ENCODE measurements at regions not wholly inside any gene's neighbourhood (a gene's known extent, or its start where the extent isn't known, plus 50 kb on each side); places are given as distances from the start of the nearest gene placed in this dataset.

DNA sequence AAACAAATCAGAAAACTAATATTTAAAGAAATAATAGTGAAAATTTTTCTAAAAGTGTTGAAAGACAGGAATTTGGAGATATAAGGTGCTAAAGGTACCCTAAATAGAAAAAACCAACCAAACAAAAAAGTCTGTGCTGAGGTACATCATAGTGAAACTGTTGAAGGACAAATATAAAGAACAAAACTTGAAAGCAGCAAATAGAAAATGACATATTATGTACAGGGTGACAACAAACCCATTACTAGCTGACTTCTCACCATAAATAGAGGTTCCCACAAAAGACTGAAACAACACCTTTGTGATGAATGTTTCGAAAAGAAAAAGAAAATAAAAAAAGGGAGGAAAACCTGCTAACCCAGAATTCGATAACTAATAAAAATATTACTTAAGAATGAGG, 502.5 kb upstream of the NECTIN3 start:
- no peak for TF ChIP-seq POLR2AphosphoS5 (IDR thresholded peaks at IDR 0.05)
- TF ChIP-seq POLR2A (IDR thresholded peaks at IDR 0.05): no peak
- TF ChIP-seq, protein P1, sequence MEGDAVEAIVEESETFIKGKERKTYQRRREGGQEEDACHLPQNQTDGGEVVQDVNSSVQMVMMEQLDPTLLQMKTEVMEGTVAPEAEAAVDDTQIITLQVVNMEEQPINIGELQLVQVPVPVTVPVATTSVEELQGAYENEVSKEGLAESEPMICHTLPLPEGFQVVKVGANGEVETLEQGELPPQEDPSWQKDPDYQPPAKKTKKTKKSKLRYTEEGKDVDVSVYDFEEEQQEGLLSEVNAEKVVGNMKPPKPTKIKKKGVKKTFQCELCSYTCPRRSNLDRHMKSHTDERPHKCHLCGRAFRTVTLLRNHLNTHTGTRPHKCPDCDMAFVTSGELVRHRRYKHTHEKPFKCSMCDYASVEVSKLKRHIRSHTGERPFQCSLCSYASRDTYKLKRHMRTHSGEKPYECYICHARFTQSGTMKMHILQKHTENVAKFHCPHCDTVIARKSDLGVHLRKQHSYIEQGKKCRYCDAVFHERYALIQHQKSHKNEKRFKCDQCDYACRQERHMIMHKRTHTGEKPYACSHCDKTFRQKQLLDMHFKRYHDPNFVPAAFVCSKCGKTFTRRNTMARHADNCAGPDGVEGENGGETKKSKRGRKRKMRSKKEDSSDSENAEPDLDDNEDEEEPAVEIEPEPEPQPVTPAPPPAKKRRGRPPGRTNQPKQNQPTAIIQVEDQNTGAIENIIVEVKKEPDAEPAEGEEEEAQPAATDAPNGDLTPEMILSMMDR (IDR thresholded peaks at IDR 0.05): no peak
- Histone ChIP-seq H3K4me1 (replicated peaks) (no peaks in the 10 kb centered on the region), H3K4me3 (no peak overlapping the region), H3K27ac (no peak overlapping the region), H3K9me3 (no peaks in the 10 kb centered on the region), H3K36me3 (no peaks in the 10 kb centered on the region), H3K27me3 (replicated peaks; ENCODE audit: insufficient read depth) (no peaks in the 10 kb centered on the region)
- intact Hi-C loops (cut with DNase I): no loop called here
- no peak for DNase-seq (ENCODE audit: low spot score)
- 90% methylated on average over 2 of the region's 2 CpGs for WGBS

DNA sequence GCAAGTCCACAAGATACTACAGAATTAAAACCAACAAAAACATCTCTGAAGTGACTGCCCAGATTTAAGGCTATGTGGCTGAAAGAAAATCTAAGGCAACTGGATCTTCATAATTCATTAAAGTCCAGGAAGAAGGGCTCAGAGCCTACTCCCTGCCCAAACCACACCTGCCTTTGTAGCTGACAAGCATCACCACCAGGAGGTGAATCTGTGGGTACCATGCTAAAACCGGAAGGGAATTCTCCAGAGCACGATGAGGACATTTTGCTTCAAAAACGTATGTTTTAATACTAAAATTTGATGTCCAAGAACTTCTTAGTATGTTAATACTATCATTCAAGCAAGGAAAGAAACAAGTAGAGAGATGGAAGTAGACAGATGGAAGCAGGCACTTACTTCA, 495.9 kb upstream of the NECTIN3 start:
- intact Hi-C loops (cut with DNase I): no loop called here

DNA sequence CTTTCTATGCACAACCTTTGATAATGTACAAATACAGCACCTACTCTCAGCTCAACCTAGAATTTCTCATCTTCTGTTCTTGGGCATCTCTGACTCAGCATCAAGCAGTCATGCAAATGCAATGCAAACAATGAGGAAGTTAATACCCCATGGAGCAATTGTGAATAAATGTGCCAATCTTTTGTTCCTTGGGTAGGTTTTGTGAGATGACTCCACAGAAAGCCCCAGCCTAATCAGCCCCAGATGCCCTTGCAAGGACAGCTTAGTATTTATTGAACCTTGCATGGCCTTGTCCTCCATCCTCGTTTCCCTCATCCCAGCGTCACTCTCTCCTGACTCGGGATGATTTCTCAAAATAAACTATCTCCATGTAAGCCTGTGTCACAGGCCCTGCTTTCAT, 494.7 kb upstream of the NECTIN3 start:
- TF ChIP-seq, protein P1 (IDR thresholded peaks at IDR 0.05): no peak
- TF ChIP-seq POLR2AphosphoS5 (IDR thresholded peaks at IDR 0.05): no peak
- TF ChIP-seq POLR2A (IDR thresholded peaks at IDR 0.05): no peak
- intact Hi-C loops (cut with DNase I): no loop called here
- no peaks in the 10 kb centered on the region for H3K36me3 ChIP-seq
- H3K9me3 ChIP-seq: no peaks in the 10 kb centered on the region
- no peaks in the 10 kb centered on the region for H3K27me3 ChIP-seq (replicated peaks; ENCODE audit: insufficient read depth)
- H3K4me3 ChIP-seq: no peak overlapping the region
- WGBS: 61% methylated on average over 3 of the region's 3 CpGs
- no peak for DNase-seq (ENCODE audit: low spot score)
- no peak overlapping the region for H3K27ac ChIP-seq
- H3K4me1 ChIP-seq (replicated peaks): no peaks in the 10 kb centered on the region

More for the DNA sequence above, 495.9 kb upstream of the NECTIN3 start:
- Histone ChIP-seq H3K4me3 (no peak overlapping the region), H3K27me3 (replicated peaks; ENCODE audit: insufficient read depth) (no peaks in the 10 kb centered on the region), H3K36me3 (no peaks in the 10 kb centered on the region), H3K9me3 (no peaks in the 10 kb centered on the region), H3K27ac (no peak overlapping the region), H3K4me1 (replicated peaks) (no peaks in the 10 kb centered on the region)
- no peak for DNase-seq (ENCODE audit: low spot score)
- WGBS: 87% methylated on average over 3 of the region's 3 CpGs
- TF ChIP-seq POLR2A (IDR thresholded peaks at IDR 0.05) (no peak), POLR2AphosphoS5 (IDR thresholded peaks at IDR 0.05) (no peak)
- TF ChIP-seq, protein P1 (IDR thresholded peaks at IDR 0.05): no peak

DNA sequence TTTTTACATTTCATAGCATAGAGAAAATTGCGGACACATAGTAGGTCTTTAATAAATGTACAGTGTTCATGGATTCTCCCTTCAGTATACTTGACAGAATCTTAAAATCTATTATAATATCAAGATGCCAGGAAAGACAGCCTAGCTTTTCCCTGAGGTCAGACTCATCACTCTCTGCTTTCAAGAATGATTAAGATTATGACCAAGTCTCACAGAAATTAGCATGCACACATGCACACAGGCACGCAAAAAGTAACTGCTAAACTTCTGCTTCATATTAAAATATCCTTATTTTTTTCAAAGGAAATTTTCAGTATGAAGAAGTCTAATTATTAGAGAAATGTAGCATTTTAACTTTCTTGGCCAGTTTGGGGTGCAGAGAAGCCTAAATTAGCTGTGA, 493.8 kb upstream of the NECTIN3 start:
- no peaks in the 10 kb centered on the region for H3K9me3 ChIP-seq
- H3K4me1 ChIP-seq (replicated peaks): no peaks in the 10 kb centered on the region
- TF ChIP-seq POLR2A (IDR thresholded peaks at IDR 0.05) (no peak), POLR2AphosphoS5 (IDR thresholded peaks at IDR 0.05) (no peak)
- TF ChIP-seq, protein P1 (IDR thresholded peaks at IDR 0.05): no peak
- 93% methylated on average over 2 of the region's 2 CpGs for WGBS
- H3K36me3 ChIP-seq: no peaks in the 10 kb centered on the region
- H3K27me3 ChIP-seq (replicated peaks; ENCODE audit: insufficient read depth): no peaks in the 10 kb centered on the region
- no peak for DNase-seq (ENCODE audit: low spot score)
- no peak overlapping the region for H3K4me3 ChIP-seq
- no peak overlapping the region for H3K27ac ChIP-seq
- intact Hi-C loops (cut with DNase I): no loop called here

DNA sequence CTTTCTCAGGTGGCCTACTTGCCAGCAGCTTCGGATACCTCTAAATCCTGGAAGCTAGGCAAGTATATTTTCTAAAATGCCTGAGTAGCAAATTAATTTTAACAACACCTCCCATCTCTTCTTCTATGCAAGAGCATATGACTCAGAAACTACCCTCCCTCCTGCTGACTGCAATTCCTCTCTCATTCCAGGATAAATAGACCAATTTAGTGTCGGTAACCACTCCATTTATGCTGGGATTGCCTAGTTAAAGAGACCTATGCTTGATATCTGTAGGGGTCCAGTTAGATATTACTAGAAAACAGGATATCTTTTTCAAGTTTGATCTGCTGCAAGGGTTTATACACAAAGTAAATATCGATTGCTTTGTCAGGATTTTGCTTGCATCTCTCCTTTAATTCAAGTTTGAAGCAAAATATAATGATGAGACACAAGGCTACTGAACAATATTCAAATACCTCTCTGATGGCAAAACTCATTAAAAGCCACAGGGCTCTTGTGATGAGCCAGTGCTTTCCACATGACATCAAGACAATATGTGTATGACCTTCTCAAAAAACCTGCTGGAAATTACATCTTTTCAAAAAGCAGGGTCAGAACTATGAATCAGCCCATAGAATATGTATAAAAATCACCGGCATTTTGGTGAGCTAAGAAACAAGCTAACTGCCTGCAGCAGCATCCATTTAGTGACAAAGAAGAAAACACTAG, 491.6 kb upstream of the NECTIN3 start:
- DNase-seq (ENCODE audit: low spot score): no peak
- Histone ChIP-seq H3K4me1 (replicated peaks) (no peaks in the 10 kb centered on the region), H3K27ac (no peak overlapping the region), H3K9me3 (no peaks in the 10 kb centered on the region), H3K36me3 (no peaks in the 10 kb centered on the region), H3K4me3 (no peak overlapping the region), H3K27me3 (replicated peaks; ENCODE audit: insufficient read depth) (no peaks in the 10 kb centered on the region)
- WGBS: 86% methylated on average over 4 of the region's 4 CpGs
- intact Hi-C loops (cut with DNase I): no loop called here
- TF ChIP-seq POLR2A (IDR thresholded peaks at IDR 0.05) (no peak), POLR2AphosphoS5 (IDR thresholded peaks at IDR 0.05) (no peak)
- TF ChIP-seq, protein P1 (IDR thresholded peaks at IDR 0.05): no peak

Data from prostate gland (tissue), 2 donors.